PC-3 (cell line): ENCODE measurements at regions not wholly inside any gene's neighbourhood (a gene's known extent, or its start where the extent isn't known, plus 50 kb on each side); places are given as distances from the start of the nearest gene placed in this dataset.

Experiments
- ATAC-seq: fragments of 200-7000 bp; cut with Tn5 transposase; 2 replicates; pipeline ENCODE4 v1.9.1; 2020; ENCODE audit warnings: mild to moderate bottlenecking, moderate library complexity
- BruUV-seq: library from RNA; stranded (reverse); fragments of 400-500 nt; replicated peaks from 2 replicates; lab custom pipeline; 2021; lab: Mats Ljungman, UMichigan
- CTCF ChIA-PET: fragments of 300-600 bp; sonication (Branson Sonifier 250); formaldehyde crosslinking; loops from one replicate; lab custom pipeline; 2022; ENCODE audit warnings: antibody characterized with exemption; lab: Charles Lee
- POLR2A ChIA-PET: fragments of 300-600 bp; sonication (Branson Sonifier 250); formaldehyde crosslinking; loops from one replicate; lab custom pipeline; 2022; ENCODE audit warnings: antibody characterized with exemption; ENCODE audit not compliant: unreplicated experiment; lab: Charles Lee
- DNase-seq: peaks from one replicate; pipeline ENCODE4 v3.0.0-alpha.2; 2015
- H2AFZ ChIP-seq: fragments of 300-600 bp; sonication (generic); 2 replicates; pipeline ENCODE4 v1.6.0; 2016; ENCODE audit warnings: antibody characterized with exemption, low read length
- H3F3A ChIP-seq: fragments of 300-600 bp; sonication (generic); one replicate; pipeline ENCODE4 v1.6.0; 2017; ENCODE audit warnings: antibody characterized with exemption, low read length, control low read depth, mild to moderate bottlenecking; ENCODE audit not compliant: unreplicated experiment
- H3K27ac ChIP-seq: fragments of 300-600 bp; sonication (generic); 2 replicates; pipeline ENCODE4 v1.5.1; 2016; ENCODE audit warnings: mild to moderate bottlenecking, low read length
- H3K27me3 ChIP-seq: fragments of 300-600 bp; sonication (generic); 2 replicates; pipeline ENCODE4 v1.6.1; 2016; ENCODE audit warnings: low read length, mixed read lengths
- H3K36me3 ChIP-seq: fragments of 300-600 bp; sonication (generic); 2 replicates; pipeline ENCODE4 v1.6.1; 2016; ENCODE audit warnings: low read depth, mixed run types, low read length, mixed read lengths
- H3K4me1 ChIP-seq: fragments of 300-600 bp; sonication (generic); 2 replicates; pipeline ENCODE4 v1.5.1; 2016; ENCODE audit warnings: low read length; ENCODE audit not compliant: insufficient read depth
- H3K4me2 ChIP-seq: fragments of 300-600 bp; sonication (generic); 2 replicates; pipeline ENCODE4 v1.6.0; 2016; ENCODE audit warnings: low read length
- H3K4me3 ChIP-seq: fragments of 300-600 bp; sonication (generic); 2 replicates; pipeline ENCODE4 v1.5.1; 2016; ENCODE audit warnings: mild to moderate bottlenecking, low read length, mixed read lengths
- H3K79me2 ChIP-seq: fragments of 300-600 bp; sonication (generic); 2 replicates; pipeline ENCODE4 v1.6.1; 2017; ENCODE audit warnings: low read length, mixed read lengths
- H3K9ac ChIP-seq: fragments of 300-600 bp; sonication (generic); 2 replicates; pipeline ENCODE4 v1.6.0; 2016; ENCODE audit warnings: mild to moderate bottlenecking, low read length
- H3K9me2 ChIP-seq: fragments of 300-600 bp; sonication (generic); replicated peaks from 2 replicates; pipeline ENCODE4 v1.6.1; 2016; ENCODE audit warnings: mixed run types, low read length, mixed read lengths
- H3K9me3 ChIP-seq: fragments of 300-600 bp; sonication (generic); 2 replicates; pipeline ENCODE4 v1.6.1; 2016; ENCODE audit warnings: low read length, mixed read lengths
- H4K20me1 ChIP-seq: fragments of 300-600 bp; sonication (generic); 2 replicates; pipeline ENCODE4 v1.6.1; 2016; ENCODE audit warnings: low read length, mixed read lengths
- CTCF ChIP-seq: fragments of 300-600 bp; sonication (generic); conservative IDR thresholded peaks from 2 replicates; pipeline ENCODE4 v1.5.1; 2017; ENCODE audit warnings: antibody characterized with exemption, low read depth, mild to moderate bottlenecking, low read length
- EZH2 ChIP-seq: fragments of 300-600 bp; sonication (generic); IDR thresholded peaks from one replicate; pipeline ENCODE4 v1.6.1; 2017; ENCODE audit warnings: antibody characterized with exemption, mild to moderate bottlenecking, low read length; ENCODE audit not compliant: unreplicated experiment
- EZH2phosphoT487 ChIP-seq: fragments of 300-600 bp; sonication (generic); IDR thresholded peaks from 2 replicates; pipeline ENCODE4 v1.6.1; 2018; ENCODE audit warnings: mild to moderate bottlenecking, antibody characterized with exemption, low read length, borderline replicate concordance
- intact Hi-C: fragments of 100-400 bp; cut with micrococcal nuclease; formaldehyde crosslinking; loops from 2 replicates; pipeline ENCODE4 v1.9.0; 2023

GRCh38 chr15:62547584-62547983 is 382.5 kb upstream of the C2CD4B start:
- no peaks in the 10 kb centered on the region; the same call in 1 of the 2 replicates for H3K4me1 ChIP-seq
- intact Hi-C loops, result no loop called here
- BruUV-seq, result no TSS peak
- H2AFZ ChIP-seq, result no peak overlapping the region
- H3K79me2 ChIP-seq, result no peaks in the 10 kb centered on the region
- TF ChIP-seq CTCF (no peak), EZH2 (no peak), EZH2phosphoT487 (no peak)
- H4K20me1 ChIP-seq, result no peaks in the 10 kb centered on the region
- H3K4me3 ChIP-seq, result no peak overlapping the region
- H3K27me3 ChIP-seq, result no peaks in the 10 kb centered on the region
- no peaks in the 10 kb centered on the region for H3K9me2 ChIP-seq
- ATAC-seq, result no peak
- CTCF ChIA-PET, result no interaction called here
- no peaks in the 10 kb centered on the region for H3K9me3 ChIP-seq
- no peaks in the 10 kb centered on the region for H3K36me3 ChIP-seq
- H3K27ac ChIP-seq, result no peak overlapping the region
- POLR2A ChIA-PET, result no interaction called here
- H3K4me2 ChIP-seq, result no peak overlapping the region
- H3F3A ChIP-seq, result no peaks in the 10 kb centered on the region
- H3K9ac ChIP-seq, result no peak overlapping the region
- no peak for DNase-seq

- ATAC-seq, result peak; percentile 48; the same call in 1 of the 2 replicates
- peak; percentile 70 for TF ChIP-seq CTCF
- TF ChIP-seq EZH2, result no peak
- TF ChIP-seq EZH2phosphoT487, result no peak
- ChIA-PET POLR2A (no interaction called here), CTCF (interaction anchor here (0.5 to 0.6 kb wide), 3 partner anchors 174 to 193 kb away, joined by 3 read pairs; no protein-coding TSS in a partner anchor)
- peak; percentile 48 for DNase-seq
- no peaks in the 10 kb centered on the region for H3K79me2 ChIP-seq
- H3K4me1 ChIP-seq, result no peaks in the 10 kb centered on the region; the same call in 1 of the 2 replicates
- H2AFZ ChIP-seq, result no peak overlapping the region
- no TSS peak for BruUV-seq
- no peak overlapping the region for H3K4me3 ChIP-seq
- no peaks in the 10 kb centered on the region for H3K9me3 ChIP-seq
- intact Hi-C loops, result no loop called here
- no peaks in the 10 kb centered on the region for H4K20me1 ChIP-seq
- H3K9me2 ChIP-seq, result no peaks in the 10 kb centered on the region
- no peak overlapping the region for H3K9ac ChIP-seq
- no peaks in the 10 kb centered on the region for H3K27me3 ChIP-seq
- no peak overlapping the region for H3K4me2 ChIP-seq
- H3K27ac ChIP-seq, result no peak overlapping the region
- no peaks in the 10 kb centered on the region for H3F3A ChIP-seq
- no peaks in the 10 kb centered on the region for H3K36me3 ChIP-seq
Observed at GRCh38 chr15:62549345-62549970, 384.4 kb upstream of the C2CD4B start.

GRCh38 chr15:62550106-62550505 is 385.0 kb upstream of the C2CD4B start:
- H3K27me3 ChIP-seq, result no peaks in the 10 kb centered on the region
- H3K27ac ChIP-seq, result no peak overlapping the region
- H4K20me1 ChIP-seq, result no peaks in the 10 kb centered on the region
- POLR2A ChIA-PET, result no interaction called here
- CTCF ChIA-PET, result interaction anchor here (0.6 kb wide), 1 partner anchor 193 kb away, joined by 3 read pairs; no protein-coding TSS in a partner anchor
- intact Hi-C loops, result loop anchor here (10.0 kb wide), 1 partner anchor 95 kb away; no protein-coding TSS in a partner anchor
- H3F3A ChIP-seq, result no peaks in the 10 kb centered on the region
- H3K9me2 ChIP-seq, result no peaks in the 10 kb centered on the region
- no peak for ATAC-seq
- BruUV-seq, result no TSS peak
- no peak overlapping the region for H2AFZ ChIP-seq
- no peaks in the 10 kb centered on the region for H3K79me2 ChIP-seq
- H3K4me3 ChIP-seq, result no peak overlapping the region
- H3K9me3 ChIP-seq, result no peaks in the 10 kb centered on the region
- no peak for DNase-seq
- H3K4me2 ChIP-seq, result no peak overlapping the region
- H3K9ac ChIP-seq, result no peak overlapping the region
- H3K4me1 ChIP-seq, result no peaks in the 10 kb centered on the region; the same call in 1 of the 2 replicates
- H3K36me3 ChIP-seq, result no peaks in the 10 kb centered on the region
- no peak for TF ChIP-seq CTCF
- no peak for TF ChIP-seq EZH2
- TF ChIP-seq EZH2phosphoT487, result no peak
